ENCODE measurements at regions not wholly inside any gene's neighbourhood (a gene's known extent, or its start where the extent isn't known, plus 50 kb on each side); places are given as distances from the start of the nearest gene placed in this dataset.

DNA sequence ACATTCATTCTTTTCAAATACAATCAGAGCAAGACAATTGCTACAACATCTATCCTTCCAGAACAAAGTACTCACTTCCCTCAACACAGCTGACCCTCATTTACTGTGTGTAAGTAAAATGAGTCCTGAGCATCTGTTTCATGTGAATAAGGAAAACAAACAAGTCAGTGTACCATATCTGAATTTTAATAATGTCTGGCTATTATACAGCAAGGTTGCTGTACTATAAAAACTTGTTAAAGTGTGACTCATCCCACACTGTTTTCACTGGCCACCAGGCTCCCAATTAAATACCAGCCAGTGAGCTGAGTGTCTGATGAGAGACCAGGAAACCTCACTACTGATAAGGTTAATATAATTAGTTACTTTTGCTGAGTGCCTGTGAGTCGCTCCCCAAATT, 339.8 kb downstream of the AGTPBP1 start:
- no peak for DNase-seq (ENCODE audit: low read depth)
- no peak for TF ChIP-seq CTCF (conservative IDR thresholded peaks at IDR 0.05; ENCODE audit: low read depth, low read length)
- no peak overlapping the region for H3K4me3 ChIP-seq (ENCODE audit: low read depth, low read length)

DNA sequence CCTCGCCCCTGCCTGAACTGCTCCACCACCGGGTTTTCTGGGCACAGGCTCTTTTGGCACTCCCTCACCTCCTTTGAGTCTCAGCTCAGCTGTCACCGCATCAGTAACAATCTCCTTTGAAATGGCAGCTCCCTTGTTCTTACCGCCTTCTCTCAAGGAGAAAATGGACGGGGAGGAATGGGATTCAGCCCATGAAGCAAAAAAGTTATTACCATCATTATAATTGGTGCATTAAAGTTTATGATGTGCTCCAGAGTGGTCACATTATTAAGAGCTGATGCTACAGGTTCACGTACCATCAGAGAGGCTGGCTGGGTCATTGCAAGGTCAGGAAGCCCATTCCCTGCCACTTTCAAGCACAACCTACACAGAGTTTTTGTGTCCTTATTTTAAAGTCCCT, 344.7 kb downstream of the AGTPBP1 start:
- TF ChIP-seq CTCF (conservative IDR thresholded peaks at IDR 0.05; ENCODE audit: low read depth, low read length) = no peak
- no peak for DNase-seq (ENCODE audit: low read depth)
- no peak overlapping the region for H3K4me3 ChIP-seq (ENCODE audit: low read depth, low read length)

DNA sequence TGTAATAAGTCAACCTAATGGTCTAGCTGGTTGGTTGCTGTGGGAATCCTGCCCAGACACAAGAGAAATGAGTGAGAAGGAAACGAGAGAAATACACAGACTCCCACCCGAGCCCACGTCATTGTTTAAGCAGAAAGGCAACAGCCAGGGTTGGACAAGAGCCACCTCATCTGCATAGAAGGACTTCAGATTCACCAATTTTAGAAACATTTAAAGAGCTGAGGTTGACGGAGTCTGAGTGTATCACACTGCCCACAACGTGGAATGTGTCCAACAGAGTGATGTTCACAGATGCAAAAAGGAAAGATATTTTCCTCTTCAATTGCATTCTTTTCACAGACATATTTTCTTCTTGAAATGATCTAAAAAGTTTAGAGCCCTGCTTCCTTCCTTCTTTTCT, 349.5 kb downstream of the AGTPBP1 start:
- no peak for TF ChIP-seq CTCF (conservative IDR thresholded peaks at IDR 0.05; ENCODE audit: low read depth, low read length)

DNA sequence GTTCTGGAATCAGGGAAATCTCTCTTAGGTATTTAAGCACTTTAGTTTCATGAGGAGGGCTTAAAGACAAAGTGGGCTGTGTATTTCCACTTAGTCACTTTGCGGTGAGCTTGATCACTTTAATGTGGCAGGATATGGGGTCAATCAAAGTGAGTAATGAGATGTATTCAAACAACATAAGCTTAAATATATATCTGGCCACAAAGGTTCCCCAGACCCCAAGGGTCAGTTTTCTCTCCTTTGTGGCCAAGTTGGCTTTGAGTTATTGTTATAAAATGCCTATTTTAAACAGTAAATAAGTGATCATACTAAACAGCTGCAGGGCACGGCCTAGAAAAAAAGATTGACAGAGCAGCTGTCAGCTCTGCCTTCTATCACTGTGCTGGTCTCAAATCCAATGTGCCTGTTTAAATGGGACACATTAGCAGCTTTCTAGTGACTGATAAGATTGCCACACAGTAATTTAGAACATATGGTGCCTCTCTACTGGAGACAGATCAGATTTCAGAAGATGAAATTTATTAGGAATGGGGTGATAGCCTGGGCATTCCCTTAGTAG, 363.9 kb downstream of the AGTPBP1 start:
- TF ChIP-seq CTCF (conservative IDR thresholded peaks at IDR 0.05; ENCODE audit: low read depth, low read length) = no peak
- H3K4me3 ChIP-seq (ENCODE audit: low read depth, low read length) = no peak overlapping the region
- DNase-seq (ENCODE audit: low read depth) = no peak

More for the DNA sequence above, 349.5 kb downstream of the AGTPBP1 start:
- no peak for DNase-seq (ENCODE audit: low read depth)
- H3K4me3 ChIP-seq (ENCODE audit: low read depth, low read length) = no peak overlapping the region

- no peak for TF ChIP-seq CTCF (conservative IDR thresholded peaks at IDR 0.05; ENCODE audit: low read depth, low read length)
- DNase-seq (ENCODE audit: low read depth) = no peak
- H3K4me3 ChIP-seq (ENCODE audit: low read depth, low read length) = no peak overlapping the region
These were observed 373.0 kb downstream of the AGTPBP1 start for GRCh38 chr9:85368781-85369180.

- no peak for DNase-seq (ENCODE audit: low read depth)
- H3K4me3 ChIP-seq (ENCODE audit: low read depth, low read length) = no peak overlapping the region
- no peak for TF ChIP-seq CTCF (conservative IDR thresholded peaks at IDR 0.05; ENCODE audit: low read depth, low read length)
These were observed 382.6 kb downstream of the AGTPBP1 start for GRCh38 chr9:85359161-85359560.

- no peak for TF ChIP-seq CTCF (conservative IDR thresholded peaks at IDR 0.05; ENCODE audit: low read depth, low read length)
- no peak overlapping the region for H3K4me3 ChIP-seq (ENCODE audit: low read depth, low read length)
- DNase-seq (ENCODE audit: low read depth) = no peak
These were observed 392.7 kb downstream of the AGTPBP1 start for GRCh38 chr9:85349046-85349445.

Data from epithelial cell of proximal tubule (primary cell).